ENCODE measurements at regions not wholly inside any gene's neighbourhood (a gene's known extent, or its start where the extent isn't known, plus 50 kb on each side); places are given as distances from the start of the nearest gene placed in this dataset.

DNA sequence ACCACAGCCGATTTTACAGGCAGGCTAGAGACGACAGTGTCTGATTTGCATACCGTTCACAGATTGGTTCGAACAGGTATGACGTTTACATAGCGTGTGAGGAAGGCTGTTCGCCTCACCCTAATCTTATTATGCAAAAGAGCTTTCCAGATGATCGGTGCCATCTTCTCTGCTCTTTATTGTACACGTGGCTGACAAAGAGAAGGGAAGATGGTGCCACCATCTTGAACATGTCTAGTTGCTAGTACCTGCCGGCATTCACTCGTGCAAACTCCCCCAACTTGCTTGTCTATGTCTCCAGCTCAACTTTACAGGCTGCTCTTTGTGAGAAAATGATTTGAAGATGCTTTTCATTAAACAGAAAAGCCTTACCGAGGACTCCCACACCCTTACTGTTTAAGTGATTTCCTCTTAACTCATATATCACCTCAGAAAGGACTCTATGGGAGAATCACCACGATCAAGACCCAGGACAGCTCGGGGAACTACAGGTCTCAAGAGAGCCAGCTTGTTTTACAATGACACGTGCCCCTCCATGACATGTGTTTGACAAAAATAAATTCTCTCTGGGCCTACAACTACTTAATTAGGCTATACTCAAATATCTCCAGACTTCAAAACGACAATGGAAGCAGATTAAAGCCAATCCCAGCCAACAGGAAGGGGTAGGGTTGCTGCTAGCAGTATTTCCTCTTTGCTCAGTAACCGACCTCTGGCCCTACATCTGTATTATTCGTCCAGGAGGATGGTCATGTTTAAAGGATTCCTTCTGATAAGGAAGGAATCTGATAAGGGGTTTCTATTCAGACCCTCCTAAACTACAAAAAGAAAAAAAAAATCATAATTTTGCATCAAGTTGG, 480.6 kb downstream of the TMEM114 start:
- no peak for TF ChIP-seq SP1 (IDR thresholded peaks at IDR 0.05; ENCODE audit: low read depth, low read length)
- no peak for TF ChIP-seq EP300 (IDR thresholded peaks at IDR 0.05; ENCODE audit: borderline replicate concordance in 1 of 2, low read depth in 2 of 2, low read length in 2 of 2)
- no peak for TF ChIP-seq CREB1 (IDR thresholded peaks at IDR 0.05)
- TF ChIP-seq, protein P1, sequence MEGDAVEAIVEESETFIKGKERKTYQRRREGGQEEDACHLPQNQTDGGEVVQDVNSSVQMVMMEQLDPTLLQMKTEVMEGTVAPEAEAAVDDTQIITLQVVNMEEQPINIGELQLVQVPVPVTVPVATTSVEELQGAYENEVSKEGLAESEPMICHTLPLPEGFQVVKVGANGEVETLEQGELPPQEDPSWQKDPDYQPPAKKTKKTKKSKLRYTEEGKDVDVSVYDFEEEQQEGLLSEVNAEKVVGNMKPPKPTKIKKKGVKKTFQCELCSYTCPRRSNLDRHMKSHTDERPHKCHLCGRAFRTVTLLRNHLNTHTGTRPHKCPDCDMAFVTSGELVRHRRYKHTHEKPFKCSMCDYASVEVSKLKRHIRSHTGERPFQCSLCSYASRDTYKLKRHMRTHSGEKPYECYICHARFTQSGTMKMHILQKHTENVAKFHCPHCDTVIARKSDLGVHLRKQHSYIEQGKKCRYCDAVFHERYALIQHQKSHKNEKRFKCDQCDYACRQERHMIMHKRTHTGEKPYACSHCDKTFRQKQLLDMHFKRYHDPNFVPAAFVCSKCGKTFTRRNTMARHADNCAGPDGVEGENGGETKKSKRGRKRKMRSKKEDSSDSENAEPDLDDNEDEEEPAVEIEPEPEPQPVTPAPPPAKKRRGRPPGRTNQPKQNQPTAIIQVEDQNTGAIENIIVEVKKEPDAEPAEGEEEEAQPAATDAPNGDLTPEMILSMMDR (IDR thresholded peaks at IDR 0.05; ENCODE audit: control extremely low read depth in 1 of 3, insufficient read depth in 1 of 3, low read depth in 1 of 3, low read length in 3 of 3): no peak
- TF ChIP-seq TAF1 (IDR thresholded peaks at IDR 0.05; ENCODE audit: low read depth, low read length): no peak
- no peak for TF ChIP-seq POLR2AphosphoS5 (IDR thresholded peaks at IDR 0.05; ENCODE audit: low read depth, low read length)
- TF ChIP-seq HDAC2 (IDR thresholded peaks at IDR 0.05; ENCODE audit: borderline replicate concordance in 1 of 2, low read depth in 2 of 2, low read length in 2 of 2): no peak
- no peak for TF ChIP-seq POLR2A (IDR thresholded peaks at IDR 0.05; ENCODE audit: control extremely low read depth in 1 of 2, low read depth in 2 of 2, low read length in 2 of 2)
- TF ChIP-seq EZH2 (IDR thresholded peaks at IDR 0.05; ENCODE audit: low read depth, low read length, severe bottlenecking): no peak
- no peak for TF ChIP-seq ATF3 (IDR thresholded peaks at IDR 0.05; ENCODE audit: insufficient read depth, low read depth, low read length)
